H9 (cell line): ENCODE measurements at regions not wholly inside any gene's neighbourhood (a gene's known extent, or its start where the extent isn't known, plus 50 kb on each side); places are given as distances from the start of the nearest gene placed in this dataset.

Source experiments
- DNase-seq: peaks from one replicate; pipeline ENCODE4 v3.0.0-alpha.2; 2017
- H2AFZ ChIP-seq: one replicate; pipeline ENCODE4 v1.6.1; 2013; ENCODE audit warnings: mild to moderate bottlenecking, low read length, control low read depth, moderate library complexity
- H2AK5ac ChIP-seq: 2 replicates; pipeline ENCODE4 v1.6.1; 2013; ENCODE audit warnings: low read length, control low read depth, mixed read lengths; ENCODE audit not compliant: insufficient read length
- H2BK120ac ChIP-seq: one replicate; pipeline ENCODE4 v1.6.1; 2013; ENCODE audit warnings: low read depth, mild to moderate bottlenecking, low read length, control low read depth, inconsistent platforms; ENCODE audit not compliant: poor library complexity, severe bottlenecking
- H2BK12ac ChIP-seq: 2 replicates; pipeline ENCODE4 v1.6.1; 2013; ENCODE audit warnings: low read length, control low read depth, mixed read lengths, low read depth; ENCODE audit not compliant: insufficient read length
- H2BK15ac ChIP-seq: 2 replicates; pipeline ENCODE4 v1.6.1; 2013; ENCODE audit warnings: low read depth, low read length, control low read depth
- H2BK20ac ChIP-seq: one replicate; pipeline ENCODE4 v1.6.1; 2013; ENCODE audit warnings: low read depth, mild to moderate bottlenecking, low read length, control low read depth, inconsistent platforms; ENCODE audit not compliant: poor library complexity, severe bottlenecking
- H2BK5ac ChIP-seq: 2 replicates; pipeline ENCODE4 v1.6.1; 2013; ENCODE audit warnings: low read length, control low read depth, mixed read lengths; ENCODE audit not compliant: insufficient read length
- H3K14ac ChIP-seq: 2 replicates; pipeline ENCODE4 v1.6.1; 2013; ENCODE audit warnings: low read length, control low read depth; ENCODE audit not compliant: insufficient read depth
- H3K18ac ChIP-seq: 2 replicates; pipeline ENCODE4 v1.6.1; 2013; ENCODE audit warnings: low read depth, mild to moderate bottlenecking, mixed read lengths, low read length, control low read depth; ENCODE audit not compliant: insufficient read length
- H3K23ac ChIP-seq: 2 replicates; pipeline ENCODE4 v1.6.1; 2013; ENCODE audit warnings: low read length, control low read depth, mixed read lengths, low read depth; ENCODE audit not compliant: insufficient read length
- H3K23me2 ChIP-seq: 2 replicates; pipeline ENCODE4 v1.6.1; 2013; ENCODE audit warnings: low read depth, mild to moderate bottlenecking, mixed read lengths, low read length, control low read depth; ENCODE audit not compliant: insufficient read length, poor library complexity, severe bottlenecking
- H3K27ac ChIP-seq: 2 replicates; pipeline ENCODE4 v1.5.1; 2013; ENCODE audit warnings: low read length, control low read depth, mixed read lengths, low read depth; ENCODE audit not compliant: insufficient read length
- H3K27me3 ChIP-seq: 2 replicates; pipeline ENCODE4 v1.6.1; 2013; ENCODE audit warnings: low read length, control low read depth, inconsistent platforms; ENCODE audit not compliant: insufficient read depth
- H3K4ac ChIP-seq: 2 replicates; pipeline ENCODE4 v1.6.1; 2013; ENCODE audit warnings: low read depth, mild to moderate bottlenecking, control low read depth, inconsistent platforms, low read length, moderate library complexity
- H3K4me1 ChIP-seq: 2 replicates; pipeline ENCODE4 v1.6.1; 2013; ENCODE audit warnings: low read length, control low read depth, inconsistent platforms; ENCODE audit not compliant: insufficient read depth
- H3K4me2 ChIP-seq: 2 replicates; pipeline ENCODE4 v1.6.1; 2013; ENCODE audit warnings: low read length, control low read depth, mixed read lengths; ENCODE audit not compliant: insufficient read length, insufficient read depth
- H3K56ac ChIP-seq: 2 replicates; pipeline ENCODE4 v1.6.1; 2013; ENCODE audit warnings: low read depth, mild to moderate bottlenecking, mixed read lengths, low read length, control low read depth; ENCODE audit not compliant: insufficient read length
- H3K79me1 ChIP-seq: 2 replicates; pipeline ENCODE4 v1.6.1; 2013; ENCODE audit warnings: low read depth, mild to moderate bottlenecking, moderate library complexity, low read length, control low read depth, inconsistent platforms; ENCODE audit not compliant: insufficient read depth, poor library complexity, severe bottlenecking
- H3K79me2 ChIP-seq: 2 replicates; pipeline ENCODE4 v1.6.1; 2013; ENCODE audit warnings: low read length, control low read depth, inconsistent platforms; ENCODE audit not compliant: insufficient read depth
- H3K9ac ChIP-seq: 2 replicates; pipeline ENCODE4 v1.6.1; 2013; ENCODE audit warnings: low read length, control low read depth, mixed read lengths; ENCODE audit not compliant: insufficient read length; ENCODE audit errors: extremely low read depth
- H3K9me3 ChIP-seq: one replicate; pipeline ENCODE4 v1.6.1; 2013; ENCODE audit warnings: low read depth, low read length, inconsistent platforms; ENCODE audit not compliant: control insufficient read depth
- H3T11ph ChIP-seq: one replicate; pipeline ENCODE4 v1.6.1; 2013; ENCODE audit warnings: mild to moderate bottlenecking, low read length, control low read depth, inconsistent platforms
- H4K20me1 ChIP-seq: one replicate; pipeline ENCODE4 v1.6.1; 2013; ENCODE audit not compliant: control insufficient read depth, insufficient read length, insufficient read depth
- H4K5ac ChIP-seq: 2 replicates; pipeline ENCODE4 v1.6.1; 2013; ENCODE audit warnings: low read depth, mild to moderate bottlenecking, mixed read lengths, low read length, control low read depth; ENCODE audit not compliant: insufficient read length
- H4K8ac ChIP-seq: replicated peaks from 2 replicates; pipeline ENCODE4 v1.6.1; 2013; ENCODE audit warnings: low read length, control low read depth, mixed read lengths, low read depth; ENCODE audit not compliant: insufficient read length
- H4K91ac ChIP-seq: 2 replicates; pipeline ENCODE4 v1.6.1; 2013; ENCODE audit warnings: low read depth, mild to moderate bottlenecking, moderate library complexity, mixed read lengths, low read length, control low read depth; ENCODE audit not compliant: insufficient read length
- H3K27ac Mint-ChIP-seq, 3 experiments: 2 replicates in 2 of 3; 3 replicates in 1 of 3; pipeline ENCODE4 v1.8.0; 2020 to 2021; ENCODE audit warnings: mixed read lengths in 3 of 3, mild to moderate bottlenecking in 1 of 3, moderate library complexity in 1 of 3
- H3K27me3 Mint-ChIP-seq: 2 replicates; pipeline ENCODE4 v1.8.0; 2021; ENCODE audit warnings: low read depth, mild to moderate bottlenecking, moderate library complexity, mixed read lengths
- H3K36me3 Mint-ChIP-seq, 3 experiments: 2 replicates in 2 of 3; 3 replicates in 1 of 3; pipeline ENCODE4 v1.8.0; 2020 to 2021; ENCODE audit warnings: low read depth in 3 of 3, mixed read lengths in 3 of 3; ENCODE audit not compliant: insufficient read depth in 1 of 3
- H3K4me1 Mint-ChIP-seq, 2 experiments: 2 replicates each; pipeline ENCODE4 v1.8.0; 2020; ENCODE audit warnings: mixed read lengths in 2 of 2
- H3K4me3 Mint-ChIP-seq, 2 experiments: 2 replicates in 1 of 2; 3 replicates in 1 of 2; pipeline ENCODE4 v1.8.0; 2020 to 2021; ENCODE audit warnings: mild to moderate bottlenecking in 2 of 2, mixed read lengths in 2 of 2, moderate library complexity in 1 of 2
- H3K9me3 Mint-ChIP-seq, 2 experiments: 2 replicates in 1 of 2; 3 replicates in 1 of 2; pipeline ENCODE4 v1.8.0; 2020; ENCODE audit warnings: mild to moderate bottlenecking in 2 of 2, mixed read lengths in 2 of 2, moderate library complexity in 1 of 2
- WGBS: extraction: QIAGEN DNeasy Blood & Tissue Kit; methylation state at CpG from one replicate; pipeline ENCODE4 v1.1.7; 2013; ENCODE audit warnings: missing lambda C conversion rate, low lambda C conversion rate, mixed read lengths; ENCODE audit not compliant: insufficient read length; ENCODE audit errors: extremely low coverage; 5-methylcytosine and 5-hydroxymethylcytosine counted together
- TF ChIP-seq, protein P1 (sequence below): fragments of 200-600 bp; sonication (generic); conservative IDR thresholded peaks from 3 replicates; pipeline ENCODE4 v1.8.0; 2021; ENCODE audit warnings: antibody characterized with exemption, mild to moderate bottlenecking

DNA sequence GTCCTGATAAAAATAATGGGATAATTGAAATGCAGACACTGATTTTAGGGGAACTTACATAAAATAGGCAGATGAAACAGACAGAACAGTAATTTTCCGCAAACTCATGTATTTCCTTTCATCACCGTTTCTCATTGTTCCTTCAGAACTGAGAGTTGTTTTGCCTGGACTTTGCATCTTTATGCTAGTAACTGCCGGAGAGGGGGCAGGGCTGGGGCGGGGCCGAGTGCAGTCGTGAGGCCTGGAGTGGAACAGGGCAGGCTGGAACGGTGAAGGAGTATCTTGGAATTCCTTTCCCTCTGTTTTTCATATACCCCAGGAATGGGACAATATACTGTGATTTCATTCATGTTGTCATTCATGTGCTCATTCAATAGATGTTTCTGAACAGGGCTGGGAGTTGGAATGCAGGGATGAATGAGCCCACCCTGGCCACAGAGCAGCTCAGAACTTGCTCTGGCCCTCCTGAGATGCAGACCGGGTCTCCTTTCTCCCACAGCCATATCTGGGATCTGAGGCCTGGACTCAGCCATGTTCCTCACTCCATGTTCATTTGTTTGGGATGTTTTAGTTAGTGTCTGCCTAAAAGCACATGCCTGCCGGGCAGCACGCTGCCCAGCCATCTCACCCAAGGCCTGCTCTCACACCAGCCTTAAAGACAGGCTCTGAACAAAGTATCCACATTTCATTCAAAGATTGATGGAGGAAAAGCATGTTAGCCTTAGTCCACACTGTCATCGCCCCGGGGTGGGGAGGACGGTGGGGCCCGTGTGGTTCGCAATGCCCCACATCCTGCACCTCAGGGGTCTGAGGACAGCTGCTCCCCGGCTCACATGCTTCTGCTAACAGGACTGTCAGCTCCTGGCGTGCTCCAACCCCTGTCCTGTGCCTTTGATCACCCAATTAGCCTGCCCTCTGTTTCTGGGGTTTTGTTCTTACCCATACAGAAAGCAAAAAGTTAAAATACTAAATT, 92.9 kb downstream of the SOX1 start:
- H3K18ac ChIP-seq = peak overlapping the region; percentile 12

More for the DNA sequence above, 92.9 kb downstream of the SOX1 start:
- no peaks in the 10 kb centered on the region for H4K20me1 ChIP-seq
- no peak overlapping the region for H3K4ac ChIP-seq
- H3K9me3 ChIP-seq = no peaks in the 10 kb centered on the region
- no peaks in the 10 kb centered on the region for H3K27me3 ChIP-seq
- H3K27ac ChIP-seq = no peak overlapping the region
- H3K14ac ChIP-seq = peak overlapping the region; percentile 3; the same call in 1 of the 2 replicates
- H3K4me1 ChIP-seq = peaks cover 13% of the 10 kb centered on the region; the same call in 1 of the 2 replicates
- no peaks in the 10 kb centered on the region for H3K23me2 ChIP-seq
- no peak overlapping the region for H2BK15ac ChIP-seq
- Mint-ChIP-seq H3K27ac (peak overlapping the region; percentile 28 to 99 (median 99); a peak in 5 of 7 replicates), H3K4me1 (peaks cover 45 to 53% of the 10 kb centered on the region in 2 experiments), H3K27me3 (peaks cover 2% of the 10 kb centered on the region; the same call in 1 of the 2 replicates), H3K36me3 (peaks cover 5 to 36% (median 16%) of the 10 kb centered on the region in 3 experiments), H3K9me3 (peaks cover 17% of the 10 kb centered on the region in 2 experiments), H3K4me3 (no peak overlapping the region; a peak in 1 of 5 replicates)
- no peak overlapping the region for H4K8ac ChIP-seq
- H3K9ac ChIP-seq = no peak overlapping the region
- peak overlapping the region; percentile 25 for H2BK120ac ChIP-seq
- TF ChIP-seq, protein P1, sequence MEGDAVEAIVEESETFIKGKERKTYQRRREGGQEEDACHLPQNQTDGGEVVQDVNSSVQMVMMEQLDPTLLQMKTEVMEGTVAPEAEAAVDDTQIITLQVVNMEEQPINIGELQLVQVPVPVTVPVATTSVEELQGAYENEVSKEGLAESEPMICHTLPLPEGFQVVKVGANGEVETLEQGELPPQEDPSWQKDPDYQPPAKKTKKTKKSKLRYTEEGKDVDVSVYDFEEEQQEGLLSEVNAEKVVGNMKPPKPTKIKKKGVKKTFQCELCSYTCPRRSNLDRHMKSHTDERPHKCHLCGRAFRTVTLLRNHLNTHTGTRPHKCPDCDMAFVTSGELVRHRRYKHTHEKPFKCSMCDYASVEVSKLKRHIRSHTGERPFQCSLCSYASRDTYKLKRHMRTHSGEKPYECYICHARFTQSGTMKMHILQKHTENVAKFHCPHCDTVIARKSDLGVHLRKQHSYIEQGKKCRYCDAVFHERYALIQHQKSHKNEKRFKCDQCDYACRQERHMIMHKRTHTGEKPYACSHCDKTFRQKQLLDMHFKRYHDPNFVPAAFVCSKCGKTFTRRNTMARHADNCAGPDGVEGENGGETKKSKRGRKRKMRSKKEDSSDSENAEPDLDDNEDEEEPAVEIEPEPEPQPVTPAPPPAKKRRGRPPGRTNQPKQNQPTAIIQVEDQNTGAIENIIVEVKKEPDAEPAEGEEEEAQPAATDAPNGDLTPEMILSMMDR = no peak
- no peak overlapping the region for H3K56ac ChIP-seq
- H2AK5ac ChIP-seq = no peak overlapping the region
- no peak overlapping the region for H4K91ac ChIP-seq
- no peak overlapping the region for H2AFZ ChIP-seq
- peak overlapping the region; percentile 57 for H3T11ph ChIP-seq
- H2BK12ac ChIP-seq = no peak overlapping the region
- no peak overlapping the region for H3K23ac ChIP-seq
- no peaks in the 10 kb centered on the region for H3K79me2 ChIP-seq
- no CpG with 5 or more reads among the region's 17 CpGs for WGBS
- no peak overlapping the region for H2BK5ac ChIP-seq
- H3K79me1 ChIP-seq = no peaks in the 10 kb centered on the region
- no peak for DNase-seq
- no peak overlapping the region for H4K5ac ChIP-seq
- H2BK20ac ChIP-seq = no peak overlapping the region
- H3K4me2 ChIP-seq = peak overlapping the region; percentile 1
